Stimulated activated CD8-positive, alpha-beta memory T cell treated with anti-CD3 and anti-CD28 coated beads, Interleukin-15, amount 100 ng/mL, for 4 hours (primary cell): ENCODE measurements at regions not wholly inside any gene's neighbourhood (a gene's known extent, or its start where the extent isn't known, plus 50 kb on each side); places are given as distances from the start of the nearest gene placed in this dataset.
A peak's percentile ranks its signal among the peaks of the same experiment; 100 is the strongest.

ENCODE experiments used
- DNase-seq, 2 donors: peaks; one replicate each; pipeline ENCODE4 v3.0.0-alpha.2; 2020; ENCODE audit warnings: low read depth in 2 of 2

- peak in 1 of 2 donors; percentile 5 for DNase-seq
Observed at GRCh38 chr6:33863723-33864440, 60.1 kb upstream of the MLN start.

GRCh38 chr6:33863084-33863483 lies 59.3 kb upstream of the MLN start:
- no peak for DNase-seq

DNA sequence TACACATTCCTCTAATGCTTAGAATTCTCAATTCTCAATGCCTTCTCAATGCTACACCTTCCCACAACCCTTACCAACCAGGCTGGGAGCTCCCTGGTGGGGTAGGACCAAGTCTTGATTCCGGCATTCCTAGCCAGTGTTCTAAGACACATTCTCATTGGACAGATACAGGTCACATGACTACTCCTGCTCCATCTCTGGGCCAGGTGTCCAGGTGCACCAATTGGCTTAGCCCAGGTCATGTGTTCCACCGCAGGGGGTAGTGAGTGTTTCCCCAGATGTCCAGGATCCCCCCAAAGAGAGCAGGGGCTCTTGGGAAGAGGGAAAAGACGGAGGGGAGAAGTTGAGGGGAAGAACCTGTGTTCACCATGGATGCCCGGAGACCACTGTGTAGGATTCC lies 58.7 kb upstream of the MLN start:
- DNase-seq = no peak

DNA sequence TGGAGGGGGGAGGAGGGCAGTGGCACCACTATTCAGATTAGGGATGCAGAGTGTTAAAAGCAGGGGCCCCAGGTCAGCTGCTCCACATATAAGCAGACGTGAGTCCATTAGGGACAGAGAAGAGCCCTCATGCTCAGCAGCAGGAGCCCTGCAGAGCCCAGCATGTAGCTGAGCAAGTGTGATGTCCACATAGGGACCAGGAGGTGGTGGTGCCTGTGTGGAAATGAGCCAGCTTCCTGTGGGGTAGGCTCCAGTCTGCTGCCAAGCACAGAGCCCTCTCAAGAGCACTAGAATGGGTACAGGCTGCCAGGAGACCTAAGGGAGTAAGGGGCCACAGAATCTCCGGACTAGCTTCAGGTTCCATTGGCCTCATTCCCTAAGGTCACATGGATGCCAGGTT lies 57.9 kb upstream of the MLN start:
- DNase-seq = no peak

GRCh38 chr6:33860706-33861474 lies 57.1 kb upstream of the MLN start:
- DNase-seq = no peak

DNA sequence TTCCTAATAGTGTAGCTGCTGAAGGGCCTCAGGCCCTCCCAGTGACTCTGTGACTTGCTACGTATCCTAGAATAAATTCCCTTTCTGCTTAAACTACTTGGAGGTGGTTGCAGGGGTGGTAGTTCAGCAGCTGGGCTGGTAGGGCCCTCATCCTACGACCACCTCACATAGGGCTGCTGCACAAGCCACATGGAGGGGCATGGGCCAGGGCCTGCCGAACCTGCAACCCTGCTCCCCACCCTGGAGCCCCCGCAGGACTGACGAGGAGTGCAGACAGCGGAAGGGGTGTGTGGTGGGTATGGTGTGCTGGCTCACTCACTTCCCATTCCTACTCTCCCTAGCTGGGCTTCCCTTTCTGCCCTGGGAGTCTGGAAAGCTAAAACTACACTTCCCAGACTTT lies 56.2 kb upstream of the MLN start:
- DNase-seq = no peak

GRCh38 chr6:33858804-33859505 lies 55.2 kb upstream of the MLN start:
- DNase-seq = no peak

DNA sequence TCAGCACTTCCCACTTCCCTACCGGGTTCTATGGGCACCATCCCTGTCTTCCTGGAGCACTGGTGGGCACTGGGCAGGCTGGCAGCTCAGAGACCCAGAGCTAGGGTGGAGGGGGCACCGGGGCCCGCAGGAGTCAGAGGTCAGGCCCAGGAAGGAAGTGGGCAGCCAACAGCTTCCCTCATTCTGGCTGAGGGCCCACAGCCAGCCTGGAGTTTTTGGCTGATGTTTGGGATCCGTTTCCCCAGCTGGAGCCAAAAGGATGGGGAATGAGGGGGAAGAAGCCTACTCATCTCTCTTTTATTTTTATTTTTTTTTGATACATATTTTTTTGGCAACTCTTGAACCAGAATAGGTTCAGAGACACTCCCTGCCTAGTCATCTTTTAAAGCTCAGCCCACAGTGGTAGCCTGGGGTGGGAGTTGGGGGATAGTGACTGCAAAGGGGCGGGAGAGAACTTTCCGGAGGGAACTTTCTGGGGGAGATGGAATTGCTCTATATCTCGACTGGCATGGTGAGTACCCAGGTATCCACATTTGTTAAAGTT lies 54.2 kb upstream of the MLN start:
- no peak for DNase-seq

- DNase-seq = no peak
Observed at GRCh38 chr6:33857093-33857931, 53.5 kb upstream of the MLN start.

GRCh38 chr6:33856655-33857054 lies 52.9 kb upstream of the MLN start:
- DNase-seq = peak; percentile 32 to 54

DNA sequence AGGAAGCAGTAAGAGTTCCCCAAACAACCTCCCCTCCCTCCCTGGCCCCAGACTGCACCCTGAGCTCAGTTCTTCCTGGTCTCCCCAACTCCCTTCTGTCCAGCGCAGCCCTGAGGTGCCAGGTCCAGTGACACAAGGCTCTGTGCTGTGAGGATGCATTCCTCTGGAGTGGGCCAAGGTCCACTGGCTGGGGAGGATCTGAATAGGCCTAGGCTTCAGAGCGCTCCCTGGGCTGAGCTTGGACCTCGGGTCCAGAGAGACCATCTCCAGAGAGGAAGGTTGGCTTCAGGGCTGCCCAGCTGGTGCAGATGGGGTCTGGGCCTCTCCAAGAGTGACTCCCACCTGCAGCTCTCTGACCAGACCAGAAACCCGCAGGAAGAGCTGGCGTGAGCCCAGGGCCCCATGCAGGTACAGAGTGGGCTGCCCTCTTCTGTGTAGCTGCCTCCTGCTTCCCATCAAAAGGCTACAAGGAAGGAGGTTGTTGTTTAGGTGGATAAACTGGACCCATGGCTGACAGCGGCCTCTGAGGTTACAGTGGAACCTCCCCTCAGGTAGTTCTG lies 52.3 kb upstream of the MLN start:
- DNase-seq = no peak

GRCh38 chr6:33854572-33855030 lies 50.8 kb upstream of the MLN start:
- no peak for DNase-seq

GRCh38 chr6:33853736-33854135 lies 49.9 kb upstream of the MLN start:
- no peak for DNase-seq
